ENCODE measurements at regions not wholly inside any gene's neighbourhood (a gene's known extent, or its start where the extent isn't known, plus 50 kb on each side); places are given as distances from the start of the nearest gene placed in this dataset.

DNA sequence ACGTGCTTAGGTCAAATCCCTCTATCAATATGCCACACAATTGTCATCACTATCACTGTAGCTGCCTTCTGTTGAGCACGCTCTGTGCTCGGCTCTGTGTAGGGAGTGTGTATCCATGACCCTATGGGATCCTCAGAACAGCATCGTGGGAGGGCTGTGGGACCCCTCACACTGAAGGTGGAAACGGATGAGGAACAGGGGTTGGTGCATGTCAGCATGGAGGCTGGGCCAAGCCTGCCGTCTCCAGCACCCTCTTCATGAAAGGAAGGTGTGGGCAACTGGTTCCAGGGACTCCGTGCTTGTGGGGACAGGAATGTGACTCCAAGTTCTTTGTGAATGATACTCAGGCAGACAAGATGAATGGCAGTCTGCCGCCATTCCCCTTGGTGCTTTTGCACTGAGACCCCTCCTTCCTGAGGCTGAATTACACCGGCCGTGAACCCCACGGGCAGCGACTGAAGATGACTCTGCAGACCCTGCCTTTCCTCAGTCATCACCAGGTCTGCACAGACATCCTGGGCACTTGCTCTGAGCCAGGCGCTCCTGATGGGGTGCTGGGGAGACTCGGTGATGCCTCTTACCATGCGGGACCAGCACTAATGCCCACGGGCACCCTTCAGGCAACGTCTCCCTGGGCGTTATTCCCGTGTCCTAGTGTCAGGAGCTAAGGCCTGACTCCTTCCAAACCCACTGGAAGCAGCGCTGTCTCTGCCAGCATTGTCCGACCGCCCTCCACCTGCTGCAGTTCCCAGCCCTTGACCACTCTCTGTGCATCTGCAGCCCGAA, 495.2 kb downstream of the TCERG1L start:
- peaks cover 3% of the 10 kb centered on the region; the same call in 1 of the 2 replicates for H3K4me1 ChIP-seq (ENCODE audit: insufficient read depth, low read length)
- H3T11ph ChIP-seq (ENCODE audit: low read length): no peak overlapping the region
- H4K5ac ChIP-seq (ENCODE audit: insufficient read length, low read depth, low read length): no peak overlapping the region
- no peak overlapping the region for H2BK5ac ChIP-seq (ENCODE audit: insufficient read length, low read length)
- Mint-ChIP-seq H3K27me3 (ENCODE audit: low read depth) (peaks cover 7% of the 10 kb centered on the region; the same call in 1 of the 2 replicates), H3K4me1 (peaks cover 23 to 27% of the 10 kb centered on the region in 2 experiments), H3K4me3 (no peak overlapping the region), H3K36me3 (ENCODE audit: insufficient read depth in 1 of 3, low read depth in 3 of 3) (no peaks in the 10 kb centered on the region; a peak in 1 of 7 replicates), H3K9me3 (peaks cover 0 to 5% of the 10 kb centered on the region in 2 experiments; a peak in 3 of 5 replicates), H3K27ac (no peak overlapping the region)
- H2AK5ac ChIP-seq (ENCODE audit: insufficient read length, low read length): no peak overlapping the region
- H3K79me1 ChIP-seq (ENCODE audit: insufficient read depth, low read depth, low read length, poor library complexity, severe bottlenecking): no peaks in the 10 kb centered on the region
- H2BK12ac ChIP-seq (ENCODE audit: insufficient read length, low read depth, low read length): no peak overlapping the region
- no peak overlapping the region for H2BK120ac ChIP-seq (ENCODE audit: low read depth, low read length, poor library complexity, severe bottlenecking)
- H3K23me2 ChIP-seq (ENCODE audit: insufficient read length, low read depth, low read length, poor library complexity, severe bottlenecking): no peaks in the 10 kb centered on the region
- no peak overlapping the region for H2BK20ac ChIP-seq (ENCODE audit: low read depth, low read length, poor library complexity, severe bottlenecking)
- no peaks in the 10 kb centered on the region for H3K79me2 ChIP-seq (ENCODE audit: insufficient read depth, low read length)
- no peak overlapping the region for H3K9ac ChIP-seq (ENCODE audit: extremely low read depth, insufficient read length, low read length)
- H2AFZ ChIP-seq (ENCODE audit: low read length): no peak overlapping the region
- H3K9me3 ChIP-seq (ENCODE audit: control insufficient read depth, low read depth, low read length): no peaks in the 10 kb centered on the region
- DNase-seq: no peak
- H3K56ac ChIP-seq (ENCODE audit: insufficient read length, low read depth, low read length): no peak overlapping the region
- no peak overlapping the region for H3K4me2 ChIP-seq (ENCODE audit: insufficient read depth, insufficient read length, low read length)
- no CpG with 5 or more reads among the region's 23 CpGs for WGBS (ENCODE audit: extremely low coverage, insufficient read length, low lambda C conversion rate)
- H3K23ac ChIP-seq (ENCODE audit: insufficient read length, low read depth, low read length): no peak overlapping the region
- no peak overlapping the region for H3K14ac ChIP-seq (ENCODE audit: insufficient read depth, low read length)
- H4K20me1 ChIP-seq (ENCODE audit: control insufficient read depth, insufficient read depth, insufficient read length): peaks cover 1% of the 10 kb centered on the region
- no peak overlapping the region for H4K91ac ChIP-seq (ENCODE audit: insufficient read length, low read depth, low read length)
- H3K27me3 ChIP-seq (ENCODE audit: insufficient read depth, low read length): no peaks in the 10 kb centered on the region
- TF ChIP-seq, protein P1, sequence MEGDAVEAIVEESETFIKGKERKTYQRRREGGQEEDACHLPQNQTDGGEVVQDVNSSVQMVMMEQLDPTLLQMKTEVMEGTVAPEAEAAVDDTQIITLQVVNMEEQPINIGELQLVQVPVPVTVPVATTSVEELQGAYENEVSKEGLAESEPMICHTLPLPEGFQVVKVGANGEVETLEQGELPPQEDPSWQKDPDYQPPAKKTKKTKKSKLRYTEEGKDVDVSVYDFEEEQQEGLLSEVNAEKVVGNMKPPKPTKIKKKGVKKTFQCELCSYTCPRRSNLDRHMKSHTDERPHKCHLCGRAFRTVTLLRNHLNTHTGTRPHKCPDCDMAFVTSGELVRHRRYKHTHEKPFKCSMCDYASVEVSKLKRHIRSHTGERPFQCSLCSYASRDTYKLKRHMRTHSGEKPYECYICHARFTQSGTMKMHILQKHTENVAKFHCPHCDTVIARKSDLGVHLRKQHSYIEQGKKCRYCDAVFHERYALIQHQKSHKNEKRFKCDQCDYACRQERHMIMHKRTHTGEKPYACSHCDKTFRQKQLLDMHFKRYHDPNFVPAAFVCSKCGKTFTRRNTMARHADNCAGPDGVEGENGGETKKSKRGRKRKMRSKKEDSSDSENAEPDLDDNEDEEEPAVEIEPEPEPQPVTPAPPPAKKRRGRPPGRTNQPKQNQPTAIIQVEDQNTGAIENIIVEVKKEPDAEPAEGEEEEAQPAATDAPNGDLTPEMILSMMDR (conservative IDR thresholded peaks at IDR 0.05): no peak
- H3K4ac ChIP-seq (ENCODE audit: low read depth, low read length): no peak overlapping the region
- no peak overlapping the region for H4K8ac ChIP-seq (replicated peaks; ENCODE audit: insufficient read length, low read depth, low read length)
- H2BK15ac ChIP-seq (ENCODE audit: low read depth, low read length): no peak overlapping the region
- no peak overlapping the region for H3K18ac ChIP-seq (ENCODE audit: insufficient read length, low read depth, low read length)
- H3K27ac ChIP-seq (ENCODE audit: insufficient read length, low read depth, low read length): no peak overlapping the region

Measured in H9 (cell line).